HCT116 (cell line): ENCODE measurements at regions not wholly inside any gene's neighbourhood (a gene's known extent, or its start where the extent isn't known, plus 50 kb on each side); places are given as distances from the start of the nearest gene placed in this dataset.

Source experiments
- ATAC-seq: fragments of 200-7000 bp; cut with Tn5 transposase; 2 replicates; pipeline ENCODE4 v1.9.1; 2020; ENCODE audit warnings: mild to moderate bottlenecking, moderate library complexity
- BruUV-seq: library from RNA; stranded (reverse); fragments of 400-500 nt; replicated peaks from 2 replicates; lab custom pipeline; 2021; lab: Mats Ljungman, UMichigan
- CTCF ChIA-PET: fragments of 300-600 bp; sonication (Branson Sonifier 250); formaldehyde crosslinking; loops from one replicate; lab custom pipeline; 2021; ENCODE audit warnings: antibody characterized with exemption; lab: Charles Lee
- POLR2A ChIA-PET: fragments of 300-600, 350-600 bp; sonication (Branson Sonifier 250); formaldehyde crosslinking; loops from one replicate; lab custom pipeline; 2021; ENCODE audit warnings: antibody characterized with exemption; lab: Charles Lee
- RAD21 ChIA-PET, 2 experiments: fragments of 300-600 bp; sonication (Branson Sonifier 250); formaldehyde crosslinking; loops; one replicate each; lab custom pipeline; 2023; ENCODE audit warnings: low total read pairs in 2 of 2; ENCODE audit not compliant: uncharacterized antibody in 2 of 2, unreplicated experiment in 2 of 2, low non-redundant PET in 1 of 2; lab: Charles Lee
- DNase-seq: peaks from one replicate; pipeline ENCODE4 v3.0.0-alpha.2; 2010; ENCODE audit warnings: low read depth, low spot score
- H2AFZ ChIP-seq: fragments of 200-600 bp; shearing (Covaris generic), sonication (generic); 2 replicates; pipeline ENCODE4 v1.6.1; 2017; ENCODE audit warnings: low read depth, mixed run types, mixed read lengths, antibody characterized with exemption, low read length; ENCODE audit not compliant: poor library complexity, severe bottlenecking
- H3K27ac ChIP-seq: 2 replicates; pipeline ENCODE4 v1.5.1; 2012; ENCODE audit warnings: low read depth, low read length
- H3K27me3 ChIP-seq: fragments of 200-600 bp; sonication (generic); 2 replicates; pipeline ENCODE4 v1.6.1; 2016; ENCODE audit warnings: mixed run types, low read length, mixed read lengths; ENCODE audit not compliant: insufficient read depth
- H3K36me3 ChIP-seq, 2 experiments: fragments of 200-500 bp in 1 of 2; fragments of 200-600 bp in 1 of 2; sonication (Bioruptor generic) in 1 of 2; sonication (generic) in 1 of 2; 2 replicates each; pipeline versions ENCODE4 v1.5.1 to v1.6.1; 2014 to 2016; ENCODE audit warnings: low read length in 2 of 2, inconsistent platforms in 1 of 2, mixed read lengths in 1 of 2, mixed run types in 1 of 2; ENCODE audit not compliant: insufficient read depth in 2 of 2, control insufficient read depth in 1 of 2
- H3K4me1 ChIP-seq, 2 experiments: fragments of 200-600 bp in 1 of 2; sonication (generic) in 1 of 2; 2 replicates each; pipeline versions ENCODE4 v1.5.1 to v1.6.1; 2012 to 2017; ENCODE audit warnings: low read length in 2 of 2, inconsistent platforms in 1 of 2, mild to moderate bottlenecking in 1 of 2, mixed read lengths in 1 of 2, mixed run types in 1 of 2, moderate library complexity in 1 of 2; ENCODE audit not compliant: insufficient read depth in 2 of 2, control insufficient read depth in 1 of 2
- H3K4me2 ChIP-seq: fragments of 200-600 bp; sonication (generic); 2 replicates; pipeline ENCODE4 v1.6.1; 2017; ENCODE audit warnings: mixed run types, low read length, mixed read lengths
- H3K4me3 ChIP-seq, 2 experiments: fragments of 200-600 bp in 1 of 2; sonication (generic) in 1 of 2; replicated peaks in 1 of 2; 2 replicates each; pipeline ENCODE4 v1.5.1; 2011 to 2016; ENCODE audit warnings: low read length in 2 of 2, control low read depth in 1 of 2, low read depth in 1 of 2, mild to moderate bottlenecking in 1 of 2, mixed read lengths in 1 of 2, mixed run types in 1 of 2
- H3K79me2 ChIP-seq: fragments of 200-600 bp; sonication (generic); 2 replicates; pipeline ENCODE4 v1.6.1; 2017; ENCODE audit warnings: mild to moderate bottlenecking, mixed run types, low read length, moderate library complexity, mixed read lengths; ENCODE audit not compliant: insufficient read depth
- H3K9ac ChIP-seq: fragments of 200-600 bp; sonication (generic); 2 replicates; pipeline ENCODE4 v1.6.1; 2016; ENCODE audit warnings: low read length, mixed read lengths
- H3K9me2 ChIP-seq: fragments of 200-600 bp; sonication (generic), shearing (Covaris generic); 2 replicates; pipeline ENCODE4 v1.6.1; 2017; ENCODE audit warnings: mixed run types, mild to moderate bottlenecking, moderate library complexity; ENCODE audit not compliant: insufficient read depth
- H3K9me3 ChIP-seq, 2 experiments: fragments of 200-500 bp in 1 of 2; fragments of 200-600 bp in 1 of 2; sonication (Bioruptor generic) in 1 of 2; sonication (generic) in 1 of 2; 2 replicates each; pipeline ENCODE4 v1.6.1; 2014 to 2017; ENCODE audit warnings: low read length in 2 of 2, mixed read lengths in 2 of 2, inconsistent platforms in 1 of 2, low read depth in 1 of 2, mild to moderate bottlenecking in 1 of 2, mixed run types in 1 of 2, moderate library complexity in 1 of 2; ENCODE audit not compliant: control insufficient read depth in 1 of 2, insufficient read depth in 1 of 2
- H4K20me1 ChIP-seq: fragments of 200-600 bp; sonication (generic), shearing (Covaris generic); 2 replicates; pipeline ENCODE4 v1.6.1; 2017; ENCODE audit warnings: mixed run types, mild to moderate bottlenecking, moderate library complexity; ENCODE audit not compliant: insufficient read depth
- CEBPB ChIP-seq: IDR thresholded peaks from 2 replicates; pipeline ENCODE4 v1.6.1; 2012; ENCODE audit warnings: low read depth
- EGR1 ChIP-seq: IDR thresholded peaks from 2 replicates; pipeline ENCODE4 v1.6.1; 2012; ENCODE audit warnings: low read depth
- EZH2 ChIP-seq: fragments of 200-600 bp; sonication (generic); IDR thresholded peaks from 2 replicates; pipeline ENCODE4 v1.6.1; 2017; ENCODE audit warnings: antibody characterized with exemption, mixed run types
- FOSL1 ChIP-seq: IDR thresholded peaks from 2 replicates; pipeline ENCODE4 v1.6.1; 2012; ENCODE audit warnings: low read depth
- POLR2A ChIP-seq: IDR thresholded peaks from 2 replicates; pipeline ENCODE4 v1.7.0; 2011; ENCODE audit warnings: borderline replicate concordance; ENCODE audit not compliant: insufficient read depth, insufficient read length; ENCODE audit errors: extremely low read depth
- POLR2AphosphoS5 ChIP-seq: IDR thresholded peaks from 2 replicates; pipeline ENCODE4 v1.6.1; 2011; ENCODE audit warnings: mild to moderate bottlenecking, low read depth, low read length, moderate library complexity
- RAD21 ChIP-seq: IDR thresholded peaks from 2 replicates; pipeline ENCODE4 v1.6.1; 2012; ENCODE audit warnings: low read depth, mild to moderate bottlenecking
- SIN3A ChIP-seq: IDR thresholded peaks from 2 replicates; pipeline ENCODE4 v1.6.1; 2012; ENCODE audit warnings: low read depth
- SP1 ChIP-seq: IDR thresholded peaks from 2 replicates; pipeline ENCODE4 v1.6.1; 2012; ENCODE audit warnings: low read depth
- TCF7L2 ChIP-seq: IDR thresholded peaks from 2 replicates; pipeline ENCODE4 v1.7.0; 2011; ENCODE audit warnings: borderline replicate concordance, inconsistent platforms; ENCODE audit not compliant: insufficient read depth, insufficient read length; ENCODE audit errors: extremely low read depth
- ZFX ChIP-seq: fragments of 450-650 bp; IDR thresholded peaks from 2 replicates; pipeline ENCODE4 v1.6.1; 2017
- ZNF274 ChIP-seq: fragments of 200-500 bp; sonication (Bioruptor generic); IDR thresholded peaks from 2 replicates; pipeline ENCODE4 v1.6.1; 2014; ENCODE audit warnings: mild to moderate bottlenecking, low read depth, low read length, inconsistent platforms
- intact Hi-C: fragments of 100-400 bp; cut with micrococcal nuclease; formaldehyde crosslinking; loops from 2 replicates; pipeline ENCODE4 v1.10.0; 2022
- TF ChIP-seq, protein P1 (sequence below): IDR thresholded peaks from 2 replicates; pipeline ENCODE4 v1.6.1; 2011; ENCODE audit warnings: mild to moderate bottlenecking, low read length, moderate library complexity; ENCODE audit not compliant: insufficient replicate concordance; ENCODE audit errors: extremely low read depth
- TF ChIP-seq, protein P2 (sequence below): IDR thresholded peaks from 2 replicates; pipeline ENCODE4 v1.6.1; 2012; ENCODE audit warnings: low read depth
- TF ChIP-seq, protein P3 (sequence below), 3 experiments: fragments of 200-600 bp in 1 of 3; sonication (generic) in 1 of 3; IDR thresholded peaks in 2 of 3; conservative IDR thresholded peaks in 1 of 3; 2 replicates each; pipeline ENCODE4 v1.5.1; 2012 to 2017; ENCODE audit warnings: low read depth in 2 of 3, low read length in 2 of 3, antibody characterized with exemption in 1 of 3, borderline replicate concordance in 1 of 3, control low read depth in 1 of 3, mild to moderate bottlenecking in 1 of 3, mixed read lengths in 1 of 3, mixed run types in 1 of 3, moderate library complexity in 1 of 3; ENCODE audit not compliant: insufficient read depth in 1 of 3
- TF ChIP-seq, protein P4 (sequence below): IDR thresholded peaks from 2 replicates; pipeline ENCODE4 v1.6.1; 2012

DNA sequence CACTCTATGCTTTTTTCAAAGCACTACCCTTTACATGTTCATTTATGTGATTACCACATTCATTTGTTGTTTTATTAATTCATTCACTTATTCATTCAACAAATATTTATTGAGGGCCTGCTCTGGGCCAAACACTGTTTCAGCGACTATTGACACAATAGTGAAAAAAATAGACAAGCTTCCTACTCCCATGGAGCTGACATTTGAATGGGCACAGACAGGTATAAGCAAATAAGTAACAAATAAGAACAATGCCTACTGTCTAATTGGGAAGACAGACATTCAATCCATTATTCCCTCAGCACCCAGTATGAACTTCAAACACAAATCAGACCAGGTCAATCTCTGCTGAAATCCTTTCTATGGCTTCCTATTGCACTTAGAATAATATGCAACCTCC is 156.9 kb upstream of the NR3C1 start:
- CTCF ChIA-PET, result no interaction called here
- no peak overlapping the region for H3K4me3 ChIP-seq
- ATAC-seq (no peak), DNase-seq (no peak)
- H3K9me2 ChIP-seq, result no peaks in the 10 kb centered on the region
- TF ChIP-seq, protein P1, sequence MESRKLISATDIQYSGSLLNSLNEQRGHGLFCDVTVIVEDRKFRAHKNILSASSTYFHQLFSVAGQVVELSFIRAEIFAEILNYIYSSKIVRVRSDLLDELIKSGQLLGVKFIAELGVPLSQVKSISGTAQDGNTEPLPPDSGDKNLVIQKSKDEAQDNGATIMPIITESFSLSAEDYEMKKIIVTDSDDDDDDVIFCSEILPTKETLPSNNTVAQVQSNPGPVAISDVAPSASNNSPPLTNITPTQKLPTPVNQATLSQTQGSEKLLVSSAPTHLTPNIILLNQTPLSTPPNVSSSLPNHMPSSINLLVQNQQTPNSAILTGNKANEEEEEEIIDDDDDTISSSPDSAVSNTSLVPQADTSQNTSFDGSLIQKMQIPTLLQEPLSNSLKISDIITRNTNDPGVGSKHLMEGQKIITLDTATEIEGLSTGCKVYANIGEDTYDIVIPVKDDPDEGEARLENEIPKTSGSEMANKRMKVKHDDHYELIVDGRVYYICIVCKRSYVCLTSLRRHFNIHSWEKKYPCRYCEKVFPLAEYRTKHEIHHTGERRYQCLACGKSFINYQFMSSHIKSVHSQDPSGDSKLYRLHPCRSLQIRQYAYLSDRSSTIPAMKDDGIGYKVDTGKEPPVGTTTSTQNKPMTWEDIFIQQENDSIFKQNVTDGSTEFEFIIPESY, result no peak
- TF ChIP-seq, protein P2, sequence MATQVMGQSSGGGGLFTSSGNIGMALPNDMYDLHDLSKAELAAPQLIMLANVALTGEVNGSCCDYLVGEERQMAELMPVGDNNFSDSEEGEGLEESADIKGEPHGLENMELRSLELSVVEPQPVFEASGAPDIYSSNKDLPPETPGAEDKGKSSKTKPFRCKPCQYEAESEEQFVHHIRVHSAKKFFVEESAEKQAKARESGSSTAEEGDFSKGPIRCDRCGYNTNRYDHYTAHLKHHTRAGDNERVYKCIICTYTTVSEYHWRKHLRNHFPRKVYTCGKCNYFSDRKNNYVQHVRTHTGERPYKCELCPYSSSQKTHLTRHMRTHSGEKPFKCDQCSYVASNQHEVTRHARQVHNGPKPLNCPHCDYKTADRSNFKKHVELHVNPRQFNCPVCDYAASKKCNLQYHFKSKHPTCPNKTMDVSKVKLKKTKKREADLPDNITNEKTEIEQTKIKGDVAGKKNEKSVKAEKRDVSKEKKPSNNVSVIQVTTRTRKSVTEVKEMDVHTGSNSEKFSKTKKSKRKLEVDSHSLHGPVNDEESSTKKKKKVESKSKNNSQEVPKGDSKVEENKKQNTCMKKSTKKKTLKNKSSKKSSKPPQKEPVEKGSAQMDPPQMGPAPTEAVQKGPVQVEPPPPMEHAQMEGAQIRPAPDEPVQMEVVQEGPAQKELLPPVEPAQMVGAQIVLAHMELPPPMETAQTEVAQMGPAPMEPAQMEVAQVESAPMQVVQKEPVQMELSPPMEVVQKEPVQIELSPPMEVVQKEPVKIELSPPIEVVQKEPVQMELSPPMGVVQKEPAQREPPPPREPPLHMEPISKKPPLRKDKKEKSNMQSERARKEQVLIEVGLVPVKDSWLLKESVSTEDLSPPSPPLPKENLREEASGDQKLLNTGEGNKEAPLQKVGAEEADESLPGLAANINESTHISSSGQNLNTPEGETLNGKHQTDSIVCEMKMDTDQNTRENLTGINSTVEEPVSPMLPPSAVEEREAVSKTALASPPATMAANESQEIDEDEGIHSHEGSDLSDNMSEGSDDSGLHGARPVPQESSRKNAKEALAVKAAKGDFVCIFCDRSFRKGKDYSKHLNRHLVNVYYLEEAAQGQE, result no peak
- TF ChIP-seq TCF7L2, result no peak
- TF ChIP-seq SIN3A, result no peak
- no peak for TF ChIP-seq SP1
- no peak for TF ChIP-seq CEBPB
- no peak for TF ChIP-seq ZFX
- TF ChIP-seq, protein P3, sequence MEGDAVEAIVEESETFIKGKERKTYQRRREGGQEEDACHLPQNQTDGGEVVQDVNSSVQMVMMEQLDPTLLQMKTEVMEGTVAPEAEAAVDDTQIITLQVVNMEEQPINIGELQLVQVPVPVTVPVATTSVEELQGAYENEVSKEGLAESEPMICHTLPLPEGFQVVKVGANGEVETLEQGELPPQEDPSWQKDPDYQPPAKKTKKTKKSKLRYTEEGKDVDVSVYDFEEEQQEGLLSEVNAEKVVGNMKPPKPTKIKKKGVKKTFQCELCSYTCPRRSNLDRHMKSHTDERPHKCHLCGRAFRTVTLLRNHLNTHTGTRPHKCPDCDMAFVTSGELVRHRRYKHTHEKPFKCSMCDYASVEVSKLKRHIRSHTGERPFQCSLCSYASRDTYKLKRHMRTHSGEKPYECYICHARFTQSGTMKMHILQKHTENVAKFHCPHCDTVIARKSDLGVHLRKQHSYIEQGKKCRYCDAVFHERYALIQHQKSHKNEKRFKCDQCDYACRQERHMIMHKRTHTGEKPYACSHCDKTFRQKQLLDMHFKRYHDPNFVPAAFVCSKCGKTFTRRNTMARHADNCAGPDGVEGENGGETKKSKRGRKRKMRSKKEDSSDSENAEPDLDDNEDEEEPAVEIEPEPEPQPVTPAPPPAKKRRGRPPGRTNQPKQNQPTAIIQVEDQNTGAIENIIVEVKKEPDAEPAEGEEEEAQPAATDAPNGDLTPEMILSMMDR (IDR thresholded peaks at IDR 0.05 in 2 of 3, conservative IDR thresholded peaks at IDR 0.05 in 1 of 3; ENCODE audit: borderline replicate concordance in 1 of 3, insufficient read depth in 1 of 3, low read depth in 2 of 3, low read length in 2 of 3), result no peak
- no peak for TF ChIP-seq POLR2A
- TF ChIP-seq RAD21, result no peak
- TF ChIP-seq, protein P4, sequence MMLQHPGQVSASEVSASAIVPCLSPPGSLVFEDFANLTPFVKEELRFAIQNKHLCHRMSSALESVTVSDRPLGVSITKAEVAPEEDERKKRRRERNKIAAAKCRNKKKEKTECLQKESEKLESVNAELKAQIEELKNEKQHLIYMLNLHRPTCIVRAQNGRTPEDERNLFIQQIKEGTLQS, result no peak
- TF ChIP-seq POLR2AphosphoS5, result no peak
- no peak for TF ChIP-seq FOSL1
- no peak for TF ChIP-seq EZH2
- no peak for TF ChIP-seq EGR1
- no peak for TF ChIP-seq ZNF274
- no TSS peak for BruUV-seq
- no peaks in the 10 kb centered on the region for H3K27me3 ChIP-seq
- no peak overlapping the region for H2AFZ ChIP-seq
- H3K9ac ChIP-seq, result no peak overlapping the region
- H3K4me2 ChIP-seq, result no peak overlapping the region
- H3K27ac ChIP-seq, result no peak overlapping the region
- H3K4me1 ChIP-seq, result no peaks in the 10 kb centered on the region
- RAD21 ChIA-PET, result interaction anchor here in 1 of 2 experiments (0.6 kb wide), 1 partner anchor 18 kb away, joined by 3 read pairs; no protein-coding TSS in a partner anchor
- no peaks in the 10 kb centered on the region for H3K36me3 ChIP-seq
- POLR2A ChIA-PET, result no interaction called here
- intact Hi-C loops, result no loop called here
- H3K79me2 ChIP-seq, result no peaks in the 10 kb centered on the region
- no peaks in the 10 kb centered on the region for H4K20me1 ChIP-seq
- H3K9me3 ChIP-seq, result no peaks in the 10 kb centered on the region
